HG03432 (cell line): ENCODE measurements at regions not wholly inside any gene's neighbourhood (a gene's known extent, or its start where the extent isn't known, plus 50 kb on each side); places are given as distances from the start of the nearest gene placed in this dataset.
"Not testable (repeated sequence)": the region's sequence is repeated elsewhere in the genome, so short reads cannot be mapped to it uniquely, and the experiment has no call there.

Source experiments
- ATAC-seq: cut with Tn5 transposase; IDR thresholded peaks from one replicate; pipeline ENCODE4 v1.9.1; 2021; ENCODE audit warnings: mild to moderate bottlenecking, moderate library complexity; ENCODE audit not compliant: unreplicated experiment

DNA sequence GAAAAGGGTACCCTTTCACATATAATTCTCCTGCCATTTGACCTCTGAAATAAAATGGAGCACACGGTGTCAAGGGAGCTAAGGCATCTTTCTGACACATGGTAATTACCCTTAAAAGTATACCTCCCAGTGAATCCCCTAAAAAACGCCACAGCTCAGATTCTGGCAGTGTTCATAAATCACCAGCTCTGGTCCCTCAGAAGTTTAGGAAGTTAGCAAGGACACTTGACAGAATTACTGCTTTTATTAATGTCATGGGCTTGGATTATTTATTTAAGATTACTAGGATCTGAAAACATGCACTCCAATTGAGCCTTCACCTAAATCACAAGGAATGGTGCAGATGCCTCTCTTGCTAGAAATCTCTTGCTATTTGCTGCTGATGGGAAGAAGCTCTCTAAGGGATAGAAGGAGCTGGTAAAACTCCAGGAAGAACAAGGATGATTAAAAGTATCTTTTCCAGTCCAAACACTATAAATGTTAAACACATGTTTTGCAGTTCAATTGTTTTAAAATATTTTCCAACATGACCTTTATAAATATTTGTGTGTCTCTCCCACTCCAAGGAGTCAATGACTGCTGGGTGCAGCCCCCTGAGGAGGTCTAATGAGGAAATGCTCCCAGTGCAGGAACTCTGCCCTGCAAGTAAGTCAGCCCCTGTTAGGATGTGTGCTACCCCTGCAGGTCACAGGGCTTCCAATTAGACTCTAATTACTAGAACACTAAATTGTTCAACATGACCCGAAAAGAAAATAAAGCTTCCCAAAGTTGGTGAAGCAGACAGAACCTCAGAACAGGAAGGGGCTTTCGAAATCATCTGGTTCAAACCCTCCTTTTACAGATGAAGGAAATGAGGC is 230.3 kb downstream of the TFAP2A start:
- ATAC-seq, result no peak

GRCh38 chr6:10180138-10181074 is 234.5 kb downstream of the TFAP2A start:
- no peak for ATAC-seq

GRCh38 chr6:10177704-10178103 is 237.2 kb downstream of the TFAP2A start:
- ATAC-seq, result no peak

DNA sequence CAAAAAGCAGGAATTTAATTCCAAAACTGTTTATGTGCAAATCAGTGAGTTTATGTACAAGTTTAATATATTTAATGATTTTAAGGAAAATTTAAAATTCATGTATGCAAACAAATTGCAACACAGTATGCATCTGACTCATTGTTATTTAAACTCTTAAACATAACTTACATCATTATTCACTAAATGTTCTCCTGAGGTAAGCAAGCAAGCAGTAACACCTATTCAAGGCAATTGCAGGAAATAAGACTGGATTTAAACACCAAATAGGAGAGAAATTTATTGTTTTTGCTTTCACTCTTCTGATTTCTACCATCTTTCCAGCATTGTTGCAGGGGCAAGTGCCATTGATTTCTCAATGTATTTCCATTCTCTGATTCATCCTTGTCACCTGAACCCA is 239.5 kb downstream of the TFAP2A start:
- ATAC-seq, result no peak

DNA sequence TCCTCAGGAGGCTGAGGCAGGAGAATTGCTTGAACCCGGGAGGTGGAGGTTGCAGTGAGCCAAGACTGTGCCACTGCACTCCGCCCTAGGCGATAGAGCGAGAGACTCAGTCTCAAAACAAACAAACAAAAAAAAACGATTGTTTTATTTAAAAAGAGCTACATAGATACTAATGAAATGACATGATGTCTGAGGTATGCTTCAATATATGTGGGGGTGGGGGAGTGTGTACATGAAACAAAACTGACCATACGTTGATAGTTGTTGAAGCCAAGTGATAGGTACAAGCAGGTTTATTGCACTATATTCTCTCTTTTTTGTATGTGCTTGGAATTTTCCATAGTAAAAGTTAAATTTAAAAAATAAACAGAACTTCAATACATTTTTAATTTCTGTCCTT is 240.1 kb downstream of the TFAP2A start:
- ATAC-seq, result no peak

DNA sequence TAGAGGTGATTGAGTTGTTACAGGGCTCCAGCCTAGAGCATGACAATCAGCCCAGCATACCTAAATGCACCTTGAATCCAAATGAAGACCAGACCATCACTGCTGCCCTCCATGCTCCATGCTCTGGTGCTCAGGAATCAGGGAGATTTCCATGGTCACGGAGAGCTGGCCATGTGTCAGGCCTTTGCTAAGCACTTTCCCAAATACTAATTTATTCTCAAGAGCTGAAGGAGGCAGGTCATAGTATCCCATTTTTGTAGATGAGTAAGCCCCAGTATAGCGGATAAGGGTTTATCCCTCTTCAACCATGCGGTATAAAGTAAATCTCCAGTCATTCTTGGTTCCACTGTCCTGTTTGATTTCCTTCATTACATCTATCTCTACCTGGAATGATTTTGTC is 240.8 kb downstream of the TFAP2A start:
- no peak for ATAC-seq

DNA sequence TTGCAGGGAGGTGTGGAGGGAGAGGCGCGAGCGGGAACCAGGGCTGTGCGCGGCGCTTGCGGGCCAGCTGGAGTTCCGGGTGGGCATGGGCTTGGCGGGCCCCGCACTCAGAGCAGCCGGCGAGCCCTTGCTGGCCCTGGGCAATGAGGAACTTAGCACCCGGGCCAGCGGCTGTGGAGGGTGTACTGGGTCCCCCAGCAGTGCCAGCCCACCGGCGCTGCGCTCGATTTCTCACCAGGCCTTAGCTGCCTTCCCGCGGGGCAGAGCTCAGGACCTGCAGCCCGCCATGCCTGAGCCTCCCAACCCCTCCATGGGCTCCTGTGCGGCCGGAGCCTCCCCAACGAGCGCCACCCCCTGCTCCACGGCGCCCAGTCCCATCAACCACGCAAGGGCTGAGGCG is 243.2 kb downstream of the TFAP2A start:
- ATAC-seq, result not testable (repeated sequence)

DNA sequence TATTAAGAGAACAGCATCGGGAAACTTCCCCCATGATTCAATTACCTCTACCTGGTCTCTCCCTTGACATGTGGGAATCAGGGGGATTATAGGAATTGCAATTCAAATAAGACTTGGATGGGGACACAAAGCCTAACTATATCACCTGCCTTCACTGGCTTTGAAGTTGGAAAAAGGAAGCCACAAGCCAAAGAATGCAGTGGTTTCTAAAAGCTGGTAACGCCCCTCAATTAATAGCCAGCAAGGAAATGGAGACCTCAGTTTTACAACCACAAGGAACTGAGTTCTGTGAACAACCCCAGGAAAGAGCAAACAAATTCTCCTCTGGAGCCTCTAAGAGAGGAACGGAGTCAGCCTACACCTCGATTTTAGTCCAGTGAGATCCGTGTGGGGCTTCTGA is 244.1 kb downstream of the TFAP2A start:
- no peak for ATAC-seq

DNA sequence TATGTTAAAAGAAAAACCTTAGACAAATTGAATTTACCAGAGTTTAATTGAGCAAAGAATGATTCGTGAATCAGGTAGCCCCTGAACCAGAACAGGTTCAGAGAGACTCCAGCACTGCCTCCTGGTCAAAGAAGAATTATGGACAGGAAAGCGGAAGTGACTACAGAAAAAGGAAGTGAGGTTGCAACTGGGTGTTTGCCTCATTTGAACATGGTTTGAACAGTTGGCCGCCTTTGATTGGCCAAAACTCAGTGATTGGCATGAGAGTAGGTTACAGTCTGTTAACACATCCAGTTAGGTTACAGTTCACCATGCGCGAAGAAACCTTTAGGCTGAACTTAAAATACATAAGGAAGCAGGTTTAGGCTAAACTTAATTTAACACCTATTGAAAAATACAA is 248.8 kb downstream of the TFAP2A start:
- ATAC-seq, result no peak

GRCh38 chr6:10163203-10163962 is 251.5 kb downstream of the TFAP2A start:
- ATAC-seq, result no peak

- no peak for ATAC-seq
Measured at GRCh38 chr6:10156875-10157274, 258.0 kb downstream of the TFAP2A start.

DNA sequence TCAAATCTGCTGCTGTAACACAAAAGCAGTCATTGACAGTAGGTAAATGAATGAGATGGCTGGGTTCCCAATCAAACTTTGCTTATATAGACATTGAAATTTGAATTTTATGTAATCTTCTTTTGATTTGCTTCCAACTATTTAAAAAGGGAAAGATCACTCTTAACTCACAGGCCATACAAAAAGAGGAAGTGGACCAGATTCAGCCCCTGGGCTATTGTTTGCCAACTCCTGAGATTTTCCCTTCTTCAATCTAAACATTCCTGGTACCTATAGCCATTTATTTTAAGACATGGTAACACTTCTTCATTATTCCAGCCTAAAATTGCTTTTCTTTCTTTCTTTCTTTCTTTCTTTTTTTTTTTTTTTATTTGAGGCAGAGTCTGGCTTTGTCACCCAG is 260.6 kb downstream of the TFAP2A start:
- ATAC-seq, result no peak

DNA sequence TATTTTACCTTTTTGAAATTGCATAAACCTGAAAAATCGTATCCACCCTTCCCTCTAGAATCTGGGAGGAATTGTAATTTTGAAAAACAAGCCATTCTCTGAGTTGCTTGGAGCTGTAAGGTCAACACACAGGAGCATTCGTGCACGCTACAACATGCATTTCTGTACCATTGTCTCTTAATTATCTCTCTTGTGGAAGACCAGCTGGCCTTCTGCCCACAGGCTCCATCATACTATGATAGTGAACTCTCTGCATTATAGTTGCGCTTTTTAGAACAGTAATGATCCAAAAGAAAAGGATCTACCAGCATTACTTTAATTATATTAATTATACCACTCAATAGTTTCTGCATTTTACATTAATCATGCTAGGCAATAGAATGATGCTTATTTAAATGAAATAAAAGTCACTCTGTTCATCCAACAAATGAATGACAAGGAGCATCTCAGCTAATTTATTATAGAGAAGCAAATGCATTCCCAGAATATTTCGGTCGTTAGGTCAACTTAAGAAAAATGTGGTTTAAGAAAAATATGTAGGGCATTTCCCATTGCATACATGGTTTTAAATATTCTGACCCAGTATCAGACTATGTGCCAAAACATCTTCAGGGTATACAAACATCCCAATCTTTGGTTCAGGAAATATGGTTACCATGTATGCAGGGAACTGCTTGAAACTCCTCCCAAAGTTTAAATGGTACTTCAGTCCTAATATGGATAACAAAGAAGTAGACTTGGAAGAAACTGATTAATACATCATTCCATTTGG is 263.5 kb downstream of the TFAP2A start:
- ATAC-seq, result no peak

- ATAC-seq, result no peak
Measured at GRCh38 chr6:10149603-10150002, 265.3 kb downstream of the TFAP2A start.

DNA sequence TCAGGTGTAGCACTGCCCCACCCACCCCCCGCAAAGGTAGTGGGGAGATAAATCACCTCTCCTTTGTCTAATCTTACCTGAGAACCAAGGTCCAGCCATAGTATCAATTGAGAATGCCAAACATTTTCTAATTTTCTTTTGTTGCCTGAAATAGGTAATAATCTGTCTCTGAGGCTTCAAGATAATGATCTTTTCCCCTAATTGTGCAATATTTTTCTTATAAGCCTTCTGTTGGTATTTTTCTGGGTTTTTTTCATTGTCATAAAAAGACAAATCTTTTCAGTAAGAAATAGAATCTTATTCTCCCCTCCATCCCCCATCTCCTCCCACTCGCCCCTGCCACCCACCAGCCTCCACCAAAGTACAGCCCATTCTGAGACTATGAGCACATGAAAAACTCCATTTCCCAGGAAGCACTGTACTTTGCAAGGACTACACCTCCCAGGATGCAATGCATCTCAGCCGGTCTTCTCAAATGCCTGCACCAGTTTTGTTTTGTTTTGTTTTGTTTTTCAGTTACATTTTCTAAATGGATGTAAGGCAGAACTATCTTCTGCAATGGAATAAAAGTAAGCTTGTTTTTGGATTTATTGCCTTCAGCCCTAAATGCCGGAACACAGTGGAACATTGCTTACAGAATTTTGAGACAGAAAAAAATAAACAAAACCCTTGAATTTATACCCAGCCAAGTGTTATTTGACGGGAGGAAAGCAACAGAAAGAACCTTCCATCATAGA is 268.0 kb downstream of the TFAP2A start:
- ATAC-seq, result peak; percentile 100

- ATAC-seq, result no peak
Measured at GRCh38 chr6:10144772-10145171, 270.1 kb downstream of the TFAP2A start.

DNA sequence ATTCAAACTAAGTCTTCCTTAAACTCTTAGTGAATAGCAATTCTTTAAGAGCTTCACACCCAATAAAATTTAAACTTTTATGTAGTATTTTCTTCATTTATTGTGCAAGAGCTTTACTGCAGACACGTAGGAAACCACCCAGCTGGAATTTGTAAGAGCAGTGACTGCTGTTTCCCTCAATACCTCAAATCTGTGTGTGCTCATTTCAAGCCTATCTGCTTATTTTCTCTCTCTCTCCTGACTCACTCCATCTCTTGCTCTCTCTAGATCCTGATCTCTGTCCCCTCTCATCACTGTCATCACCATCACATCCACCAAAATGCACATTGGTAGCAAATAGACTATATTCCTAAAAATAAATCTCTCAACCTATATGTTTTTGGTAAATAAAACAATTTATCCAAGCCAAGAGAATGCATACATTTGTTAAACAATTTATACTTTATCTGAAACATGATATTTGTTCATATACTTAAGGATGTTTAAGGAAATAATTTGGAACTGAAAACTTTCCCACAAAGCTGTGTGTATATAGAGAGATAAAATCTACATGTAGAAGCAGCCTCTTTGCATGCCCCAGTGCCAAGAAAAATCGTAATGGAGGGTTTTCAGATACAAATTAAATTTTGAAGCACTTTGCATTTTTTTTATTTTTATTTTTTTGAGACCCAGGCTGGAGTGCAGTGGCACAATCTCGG is 273.0 kb downstream of the TFAP2A start:
- ATAC-seq, result no peak

GRCh38 chr6:10140824-10141223 is 274.1 kb downstream of the TFAP2A start:
- no peak for ATAC-seq

DNA sequence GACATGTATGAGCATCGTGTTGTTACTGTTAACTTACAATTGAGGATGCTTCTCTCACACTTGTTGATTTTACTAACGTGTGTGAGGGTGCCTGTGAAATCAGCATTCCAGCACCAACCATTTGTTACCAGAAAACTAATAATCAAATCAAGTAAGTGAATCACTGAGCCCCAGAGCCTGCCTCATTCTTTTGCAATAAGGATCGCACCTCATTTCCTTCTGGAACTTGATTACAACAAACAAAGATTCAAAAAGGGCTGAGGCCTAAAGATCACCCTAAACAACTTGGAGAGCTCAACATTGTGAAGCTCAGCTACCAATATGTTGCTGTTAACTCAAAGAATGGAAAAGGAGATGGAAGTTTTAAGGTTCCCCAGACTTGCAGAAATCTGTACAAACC is 274.7 kb downstream of the TFAP2A start:
- no peak for ATAC-seq
